Tibial nerve (tissue), 3 donors: ENCODE measurements at regions not wholly inside any gene's neighbourhood (a gene's known extent, or its start where the extent isn't known, plus 50 kb on each side); places are given as distances from the start of the nearest gene placed in this dataset.

Experiments used
- CTCF ChIP-seq, 5 experiments: fragments of 200-600 bp in 3 of 5; fragments of 450-650 bp in 2 of 5; sonication (generic) in 3 of 5; IDR thresholded peaks; one replicate each; pipeline ENCODE4 v1.5.1; 2016 to 2019; ENCODE audit warnings: antibody characterized with exemption in 5 of 5, mild to moderate bottlenecking in 3 of 5, moderate library complexity in 2 of 5
- POLR2A ChIP-seq, 2 donors: fragments of 450-650 bp; IDR thresholded peaks; one replicate each; pipeline ENCODE4 v1.6.1; 2017; ENCODE audit warnings: antibody characterized with exemption in 2 of 2, mild to moderate bottlenecking in 2 of 2, moderate library complexity in 2 of 2

GRCh38 chr7:25060487-25061055 is 64.5 kb downstream of the CYCS start:
- TF ChIP-seq CTCF (IDR thresholded peaks at IDR 0.05) (no peak), POLR2A (IDR thresholded peaks at IDR 0.05) (no peak)
